Fibroblast of peridontal ligament (primary cell): ENCODE measurements at regions not wholly inside any gene's neighbourhood (a gene's known extent, or its start where the extent isn't known, plus 50 kb on each side); places are given as distances from the start of the nearest gene placed in this dataset.

Experiments used
- DNase-seq: peaks from one replicate; pipeline ENCODE4 v3.0.0-alpha.2; 2010; ENCODE audit errors: extremely low read depth

DNA sequence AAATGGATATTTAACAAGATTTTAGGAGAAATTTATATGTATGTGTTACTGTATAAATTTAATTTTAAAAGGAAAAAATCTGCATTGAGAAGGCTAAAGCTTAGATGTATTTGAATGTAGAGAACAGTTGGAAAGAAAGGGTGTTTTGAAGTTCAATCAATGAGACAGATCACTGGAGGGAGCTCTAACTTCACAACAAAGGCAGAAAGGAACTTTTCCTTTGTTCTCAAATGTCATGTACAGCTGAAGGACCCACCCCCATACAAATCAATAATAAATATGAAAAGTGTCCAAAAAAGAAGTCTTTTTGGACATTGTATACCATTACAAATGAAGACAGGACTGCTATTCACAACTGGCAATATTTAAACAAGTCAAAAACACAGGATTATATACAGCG lies 403.4 kb downstream of the DNAJB9 start:
- no peak for DNase-seq

- no peak for DNase-seq
Measured at GRCh38 chr7:108974641-108975040, 405.0 kb downstream of the DNAJB9 start.

DNA sequence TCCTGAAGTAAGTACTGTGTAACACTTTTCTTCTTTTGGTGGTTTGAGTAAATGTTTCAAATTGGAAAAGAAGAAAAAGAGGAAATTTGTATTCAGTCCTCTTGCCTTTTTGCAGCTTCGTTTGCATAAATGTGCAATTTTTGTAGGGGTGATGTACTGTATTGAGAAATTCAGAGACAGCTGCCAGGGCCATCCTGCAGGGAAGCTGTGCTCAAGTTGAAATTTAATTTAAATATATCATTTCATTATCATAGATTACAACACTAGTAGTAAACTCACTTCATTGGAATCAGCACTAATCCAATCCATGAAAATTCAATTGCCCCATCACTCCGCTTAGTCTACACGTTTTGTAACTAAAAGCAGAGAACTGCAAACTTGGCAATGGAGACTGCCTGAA lies 415.4 kb downstream of the DNAJB9 start:
- DNase-seq = no peak

DNA sequence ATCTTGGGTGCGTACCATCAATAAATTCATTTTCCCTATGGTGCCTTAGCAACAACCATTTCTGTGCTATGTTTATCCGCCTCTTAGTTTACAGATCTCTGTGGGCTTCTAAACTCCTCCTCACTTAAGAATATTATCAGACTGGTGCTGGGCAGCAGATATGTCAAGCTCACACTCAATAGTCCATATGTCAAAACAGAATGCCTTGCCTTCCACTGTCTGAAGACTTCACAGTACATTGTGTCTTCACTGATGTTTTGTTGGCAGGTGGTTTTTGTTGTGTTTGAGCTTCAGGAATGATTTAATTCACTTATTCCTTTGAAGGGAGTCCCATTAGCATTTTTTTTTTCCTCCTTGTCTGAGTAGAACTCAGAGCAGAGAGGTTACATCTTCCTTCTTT lies 419.6 kb downstream of the DNAJB9 start:
- DNase-seq = no peak

- DNase-seq = no peak
Measured at GRCh38 chr7:108997480-108997879, 427.8 kb downstream of the DNAJB9 start.

- DNase-seq = no peak
Measured at GRCh38 chr7:109003742-109004141, 434.1 kb downstream of the DNAJB9 start.

- DNase-seq = no peak
Measured at GRCh38 chr7:109009636-109010035, 440.0 kb downstream of the DNAJB9 start.

DNA sequence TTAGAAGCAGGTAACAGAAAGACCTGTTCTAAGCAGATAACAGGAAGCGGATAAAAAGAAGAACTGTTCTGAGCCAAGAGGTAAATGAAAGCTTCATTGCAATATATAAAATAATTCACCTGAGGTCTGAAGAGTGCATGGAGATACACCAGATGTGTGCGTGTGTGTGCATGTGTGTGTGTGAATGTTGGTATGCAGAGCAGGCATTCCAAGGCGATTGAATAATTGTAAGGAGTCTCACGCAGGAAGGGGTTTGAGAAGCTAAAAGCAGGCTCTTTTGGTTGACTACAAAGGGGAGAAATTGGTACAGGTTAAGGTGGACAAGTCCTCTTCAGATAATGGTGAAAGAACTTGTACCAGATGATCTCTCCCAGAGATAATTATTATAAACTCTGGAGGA lies 450.6 kb downstream of the DNAJB9 start:
- no peak for DNase-seq

GRCh38 chr7:109021390-109021789 lies 451.7 kb downstream of the DNAJB9 start:
- no peak for DNase-seq

DNA sequence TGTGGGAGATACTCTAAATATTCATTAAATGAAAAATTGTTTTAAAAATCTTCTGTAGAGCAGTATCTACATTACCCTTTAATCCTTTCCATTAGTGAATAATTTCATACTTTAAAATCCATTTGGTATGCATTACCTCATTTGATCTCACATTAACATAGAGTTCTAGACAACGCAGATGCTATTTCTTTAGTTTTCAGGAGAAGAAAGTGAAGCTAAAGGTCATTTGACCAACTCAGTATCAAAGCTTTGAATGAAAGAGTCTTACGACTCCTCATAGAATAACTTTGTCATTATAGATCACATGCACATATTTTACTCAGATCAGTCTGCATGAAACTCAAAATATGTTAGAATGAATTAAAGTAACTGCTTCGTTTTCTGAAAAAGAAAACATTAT lies 460.2 kb downstream of the DNAJB9 start:
- no peak for DNase-seq

DNA sequence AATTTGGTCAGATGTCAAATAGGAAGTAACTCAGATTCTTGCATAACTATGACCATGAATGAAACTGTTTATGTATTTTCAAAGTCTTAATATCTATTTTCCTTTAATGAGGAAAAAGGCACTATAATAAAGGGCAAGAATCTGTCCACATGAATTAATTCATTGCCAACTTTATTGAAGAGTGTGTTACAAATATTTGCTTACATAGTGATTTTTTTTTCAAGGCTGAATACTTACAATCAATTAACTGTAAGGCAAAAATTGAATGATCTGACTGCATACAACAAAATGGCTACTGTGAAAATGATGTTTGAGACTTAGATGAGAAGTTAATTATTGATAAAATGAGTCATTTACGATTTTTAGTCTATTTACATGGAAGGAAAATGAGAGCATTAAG lies 475.0 kb downstream of the DNAJB9 start:
- no peak for DNase-seq

GRCh38 chr7:109049366-109049765 lies 479.7 kb downstream of the DNAJB9 start:
- no peak for DNase-seq

- no peak for DNase-seq
Measured at GRCh38 chr7:109059089-109059488, 489.4 kb downstream of the DNAJB9 start.

DNA sequence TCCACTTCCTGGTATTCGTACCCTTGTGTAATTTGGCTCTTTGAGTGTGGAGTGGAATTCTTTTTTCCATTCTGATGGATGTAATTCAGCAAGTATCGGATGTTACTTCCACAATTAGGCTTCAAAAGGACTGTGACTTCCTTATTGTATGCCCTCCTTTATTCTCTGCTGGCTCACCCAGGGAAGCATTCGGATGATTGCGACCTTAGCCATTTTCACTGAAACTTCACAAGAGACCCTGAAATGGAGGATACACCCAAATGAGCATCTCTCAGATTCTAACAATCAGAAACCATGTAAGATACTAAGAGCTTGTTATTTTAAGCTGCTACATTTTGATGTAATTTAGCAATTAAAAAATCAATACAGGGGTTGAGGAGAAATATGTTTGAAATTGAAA lies 493.1 kb downstream of the DNAJB9 start:
- no peak for DNase-seq

DNA sequence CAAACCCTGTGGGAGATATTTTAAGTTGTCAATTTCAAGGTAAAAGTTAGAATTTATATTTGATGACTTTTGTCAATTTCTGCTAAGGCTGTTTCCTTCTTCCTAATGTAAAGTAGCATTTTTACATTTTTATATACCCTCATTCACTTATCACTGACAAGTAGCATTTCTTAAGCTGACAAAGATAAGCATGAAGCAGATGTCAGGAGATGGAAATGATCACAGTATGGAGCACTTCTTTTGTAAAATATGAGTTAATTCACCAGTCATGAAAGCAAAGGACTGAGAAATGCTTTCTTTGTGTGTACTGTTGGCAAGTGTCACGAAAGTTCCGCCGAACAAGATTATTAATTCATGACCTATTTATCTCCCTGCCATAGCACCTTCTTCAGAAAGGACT lies 503.9 kb downstream of the DNAJB9 start:
- DNase-seq = no peak

DNA sequence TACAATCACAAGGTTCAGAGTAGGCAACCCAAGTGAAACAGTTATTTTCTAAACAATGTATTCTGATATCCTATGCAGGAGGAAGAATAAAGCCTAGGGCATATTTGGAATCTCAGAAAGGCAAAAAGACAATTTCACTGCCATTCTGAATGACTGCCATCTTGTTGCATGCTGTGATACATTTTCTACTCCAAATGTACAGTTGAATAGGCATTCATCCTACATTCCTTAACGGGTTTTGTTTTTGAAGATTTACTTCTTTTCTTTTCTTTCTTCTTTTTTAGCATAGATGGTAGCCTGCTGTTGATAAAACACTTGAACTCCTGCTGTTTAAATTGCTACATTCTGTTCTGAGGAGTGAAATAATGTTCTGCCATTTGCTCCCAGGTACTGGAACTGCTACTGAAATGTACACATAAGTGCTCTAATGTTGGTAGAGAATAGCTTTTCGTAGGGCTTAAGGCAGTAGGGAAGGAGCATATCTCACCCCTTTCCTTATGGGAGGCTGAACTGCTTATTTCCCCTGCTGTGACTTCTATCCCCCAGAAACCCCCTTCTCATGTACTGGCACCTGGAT lies 506.8 kb downstream of the DNAJB9 start:
- no peak for DNase-seq

- DNase-seq = no peak
Measured at GRCh38 chr7:109091042-109091441, 521.4 kb downstream of the DNAJB9 start.

DNA sequence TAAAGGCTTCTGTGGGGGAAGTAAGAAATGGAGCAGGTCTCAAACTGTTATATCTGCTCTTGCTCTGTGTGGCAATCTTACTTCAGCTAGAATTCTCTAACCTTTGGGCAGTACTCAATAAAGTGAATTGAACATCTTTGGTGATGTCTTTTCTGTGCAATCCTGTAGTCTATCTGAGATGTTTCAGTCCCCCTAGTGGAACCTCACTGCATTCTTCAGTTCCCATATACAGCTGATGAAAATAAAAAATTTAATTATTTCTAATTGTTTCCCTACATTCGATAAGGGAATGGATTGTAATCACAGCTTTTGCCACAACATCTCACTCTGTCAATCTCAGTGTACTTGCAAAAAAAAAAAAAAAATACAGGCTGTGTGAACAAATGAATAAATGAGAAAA lies 522.6 kb downstream of the DNAJB9 start:
- DNase-seq = no peak

GRCh38 chr7:109101332-109101731 lies 531.7 kb downstream of the DNAJB9 start:
- DNase-seq = no peak

GRCh38 chr7:109109558-109109957 lies 539.9 kb downstream of the DNAJB9 start:
- DNase-seq = no peak

GRCh38 chr7:109111086-109111485 lies 541.4 kb downstream of the DNAJB9 start:
- no peak for DNase-seq

DNA sequence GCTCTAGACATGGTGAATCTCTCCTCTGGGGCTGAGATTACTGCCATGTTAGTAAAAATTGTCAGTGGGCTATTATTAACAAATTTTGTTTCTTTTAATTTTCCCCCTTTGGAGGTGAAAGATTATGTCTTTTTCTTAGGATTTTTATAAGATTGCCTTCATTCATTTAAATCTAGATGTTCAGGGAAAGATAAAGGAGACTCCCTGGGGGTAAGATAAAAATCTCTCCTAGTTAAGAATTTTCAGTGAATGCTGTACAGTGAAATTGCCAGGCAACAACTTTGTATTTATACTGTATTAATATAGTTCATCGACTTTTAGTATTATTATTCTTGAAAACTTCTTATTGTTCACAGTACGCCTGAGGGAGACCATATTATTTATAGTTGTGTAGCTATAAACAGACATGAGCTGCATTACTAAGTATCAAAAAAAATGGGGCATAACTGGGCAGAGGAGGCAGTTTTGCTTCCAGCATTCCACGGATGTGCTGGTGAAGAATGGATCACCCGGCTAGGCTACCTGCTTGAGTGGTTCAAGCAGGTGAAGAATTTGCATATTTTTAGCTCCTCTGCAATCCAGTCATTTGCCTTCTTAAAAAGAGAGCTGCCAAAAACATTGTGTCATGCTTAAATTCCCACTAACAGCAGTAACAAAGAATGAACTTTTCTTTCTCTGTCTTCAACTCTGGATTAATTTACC lies 552.1 kb downstream of the DNAJB9 start:
- DNase-seq = no peak

- DNase-seq = no peak
Measured at GRCh38 chr7:109125001-109125400, 555.3 kb downstream of the DNAJB9 start.
